GM23248 (cell line): ENCODE measurements at regions not wholly inside any gene's neighbourhood (a gene's known extent, or its start where the extent isn't known, plus 50 kb on each side); places are given as distances from the start of the nearest gene placed in this dataset.

Experiments
- DNase-seq: peaks from one replicate; pipeline ENCODE4 v3.0.0-alpha.2; 2015
- H2AFZ ChIP-seq: fragments of 200-600 bp; sonication (generic); 2 replicates; pipeline ENCODE4 v1.6.1; 2016; ENCODE audit warnings: antibody characterized with exemption
- H3F3A ChIP-seq: fragments of 200-600 bp; sonication (generic); 2 replicates; pipeline ENCODE4 v1.6.1; 2016; ENCODE audit warnings: mild to moderate bottlenecking, antibody characterized with exemption, mixed run types; ENCODE audit not compliant: insufficient read depth
- H3K27ac ChIP-seq: fragments of 200-600 bp; sonication (generic); 2 replicates; pipeline ENCODE4 v1.5.1; 2016; ENCODE audit warnings: mild to moderate bottlenecking
- H3K27me3 ChIP-seq: fragments of 200-600 bp; sonication (generic); replicated peaks from 2 replicates; pipeline ENCODE4 v1.6.1; 2016; ENCODE audit warnings: mild to moderate bottlenecking; ENCODE audit not compliant: insufficient read depth
- H3K36me3 ChIP-seq: fragments of 200-600 bp; sonication (generic); 2 replicates; pipeline ENCODE4 v1.6.1; 2016; ENCODE audit warnings: low read depth, mild to moderate bottlenecking
- H3K4me1 ChIP-seq: fragments of 200-600 bp; sonication (generic); 2 replicates; pipeline ENCODE4 v1.6.1; 2016; ENCODE audit warnings: mild to moderate bottlenecking; ENCODE audit not compliant: insufficient read depth
- H3K4me2 ChIP-seq: fragments of 200-600 bp; sonication (generic); one replicate; pipeline ENCODE4 v1.6.1; 2016; ENCODE audit warnings: mild to moderate bottlenecking; ENCODE audit not compliant: unreplicated experiment
- H3K4me3 ChIP-seq: fragments of 200-600 bp; sonication (generic); 2 replicates; pipeline ENCODE4 v1.5.1; 2016; ENCODE audit warnings: mild to moderate bottlenecking
- H3K79me2 ChIP-seq: fragments of 200-600 bp; sonication (generic); 2 replicates; pipeline ENCODE4 v1.6.1; 2016; ENCODE audit warnings: mild to moderate bottlenecking; ENCODE audit not compliant: insufficient read depth
- H3K9ac ChIP-seq: fragments of 200-600 bp; sonication (generic); 2 replicates; pipeline ENCODE4 v1.6.1; 2016; ENCODE audit warnings: mild to moderate bottlenecking
- H3K9me2 ChIP-seq: fragments of 200-600 bp; sonication (generic); 2 replicates; pipeline ENCODE4 v1.6.1; 2016; ENCODE audit warnings: mixed run types, mild to moderate bottlenecking, moderate library complexity; ENCODE audit not compliant: insufficient read depth
- H3K9me3 ChIP-seq: fragments of 200-600 bp; sonication (generic); one replicate; pipeline ENCODE4 v1.6.1; 2017; ENCODE audit warnings: low read depth
- H4K20me1 ChIP-seq: fragments of 200-600 bp; sonication (generic); 2 replicates; pipeline ENCODE4 v1.6.0; 2016; ENCODE audit not compliant: insufficient read depth
- EZH2 ChIP-seq: fragments of 200-600 bp; sonication (generic); IDR thresholded peaks from 2 replicates; pipeline ENCODE4 v1.6.1; 2018; ENCODE audit warnings: antibody characterized with exemption, mild to moderate bottlenecking; ENCODE audit not compliant: insufficient read depth, poor library complexity, severe bottlenecking
- EZH2phosphoT487 ChIP-seq: fragments of 200-600 bp; sonication (generic); IDR thresholded peaks from 2 replicates; pipeline ENCODE4 v1.6.1; 2018; ENCODE audit warnings: antibody characterized with exemption, moderate library complexity, mild to moderate bottlenecking, low read depth; ENCODE audit not compliant: insufficient read depth
- WGBS, 2 experiments: methylation state at CpG; one replicate each; pipeline ENCODE4 v1.1.6; 2015 to 2017; ENCODE audit warnings: low lambda C conversion rate in 2 of 2, low coverage in 1 of 2; ENCODE audit errors: missing lambda C conversion rate in 2 of 2; 5-methylcytosine and 5-hydroxymethylcytosine counted together
- in situ Hi-C: fragments of 300-500 bp; cut with MboI; formaldehyde crosslinking; loops from 2 replicates; pipeline ENCODE4 v1.15.0; 2020

GRCh38 chr20:23291575-23292240, 58.9 kb upstream of the NXT1 start:
- H3K4me2 ChIP-seq, result no peak overlapping the region
- H3K9me3 ChIP-seq, result no peaks in the 10 kb centered on the region
- TF ChIP-seq EZH2phosphoT487 (no peak), EZH2 (no peak)
- no peak overlapping the region for H2AFZ ChIP-seq
- no peak overlapping the region for H3K4me3 ChIP-seq
- no peaks in the 10 kb centered on the region for H4K20me1 ChIP-seq
- H3K4me1 ChIP-seq, result 0 out of 2 replicates have a peak, but pooled peaks cover 4% of the 10 kb centered on the region
- H3K9me2 ChIP-seq, result no peaks in the 10 kb centered on the region
- WGBS, 2 experiments, result 88 to 89% methylated on average over 14 of the region's 14 CpGs
- H3K27ac ChIP-seq, result no peak overlapping the region
- H3K36me3 ChIP-seq, result no peaks in the 10 kb centered on the region
- in situ Hi-C loops, result no loop called here
- H3K27me3 ChIP-seq, result no peaks in the 10 kb centered on the region; the same call in none of the 2 replicates
- no peak for DNase-seq
- H3F3A ChIP-seq, result no peaks in the 10 kb centered on the region
- no peak overlapping the region for H3K9ac ChIP-seq
- H3K79me2 ChIP-seq, result no peaks in the 10 kb centered on the region

GRCh38 chr20:23290761-23291574, 59.6 kb upstream of the NXT1 start:
- Histone ChIP-seq H3F3A (no peaks in the 10 kb centered on the region), H3K27me3 (no peaks in the 10 kb centered on the region; the same call in none of the 2 replicates), H4K20me1 (no peaks in the 10 kb centered on the region), H3K4me2 (no peak overlapping the region), H3K9ac (no peak overlapping the region), H3K9me2 (no peaks in the 10 kb centered on the region), H3K4me1 (no peaks in the 10 kb centered on the region), H2AFZ (no peak overlapping the region), H3K79me2 (no peaks in the 10 kb centered on the region), H3K36me3 (no peaks in the 10 kb centered on the region), H3K4me3 (no peak overlapping the region), H3K27ac (no peak overlapping the region), H3K9me3 (no peaks in the 10 kb centered on the region)
- no peak for TF ChIP-seq EZH2
- TF ChIP-seq EZH2phosphoT487, result no peak
- no peak for DNase-seq
- WGBS, 2 experiments, result 71 to 75% methylated on average over 11 of the region's 11 CpGs
- in situ Hi-C loops, result no loop called here

DNA sequence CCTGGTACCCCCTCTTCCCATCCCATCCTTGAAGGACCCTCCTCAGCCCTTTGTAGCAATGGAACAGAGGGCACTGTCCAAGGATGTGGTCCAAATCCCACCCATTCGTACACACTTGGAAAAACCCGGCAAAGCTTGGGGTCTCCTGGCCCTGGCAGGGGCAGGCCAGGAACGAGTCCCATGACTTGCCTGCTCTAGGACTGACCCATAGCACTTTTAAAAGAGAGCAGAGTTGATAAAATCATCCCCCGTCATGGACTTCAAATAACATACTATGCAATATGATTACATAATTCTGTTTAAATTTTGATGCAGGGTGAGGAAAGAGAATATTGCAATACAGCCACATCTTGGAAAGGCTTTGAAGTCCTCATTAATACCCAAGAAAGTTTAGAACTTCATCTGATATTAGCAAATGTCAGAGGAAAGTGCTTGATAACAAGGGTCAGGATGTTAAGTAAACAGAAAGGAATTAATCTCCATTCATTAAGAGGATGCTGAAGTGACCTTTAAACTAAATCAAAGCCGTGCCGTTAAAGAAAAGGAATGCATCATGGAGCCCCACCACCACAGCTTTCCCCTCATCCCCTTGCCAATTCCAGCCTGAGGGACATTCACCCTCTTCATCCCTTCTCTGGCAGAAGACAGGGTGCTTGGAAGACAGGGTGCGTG, 60.7 kb upstream of the NXT1 start:
- Histone ChIP-seq H3K27me3 (no peaks in the 10 kb centered on the region; the same call in none of the 2 replicates), H3K9me2 (no peaks in the 10 kb centered on the region), H3K79me2 (no peaks in the 10 kb centered on the region), H3K9me3 (no peaks in the 10 kb centered on the region), H3K36me3 (no peaks in the 10 kb centered on the region), H4K20me1 (no peaks in the 10 kb centered on the region), H3K9ac (no peak overlapping the region), H3K4me1 (no peaks in the 10 kb centered on the region), H3K4me3 (no peak overlapping the region), H3K4me2 (no peak overlapping the region), H3F3A (no peaks in the 10 kb centered on the region), H3K27ac (no peak overlapping the region), H2AFZ (no peak overlapping the region)
- in situ Hi-C loops, result no loop called here
- no peak for DNase-seq
- 58 to 68% methylated on average over 7 of the region's 7 CpGs for WGBS, 2 experiments
- no peak for TF ChIP-seq EZH2
- TF ChIP-seq EZH2phosphoT487, result no peak

GRCh38 chr20:23289249-23289648, 61.3 kb upstream of the NXT1 start:
- Histone ChIP-seq H2AFZ (no peak overlapping the region), H3K27me3 (no peaks in the 10 kb centered on the region; the same call in none of the 2 replicates), H4K20me1 (no peaks in the 10 kb centered on the region), H3K4me2 (no peak overlapping the region), H3K4me3 (no peak overlapping the region), H3K9me3 (no peaks in the 10 kb centered on the region), H3K27ac (no peak overlapping the region), H3K36me3 (no peaks in the 10 kb centered on the region), H3K9me2 (no peaks in the 10 kb centered on the region), H3K79me2 (no peaks in the 10 kb centered on the region), H3K9ac (no peak overlapping the region), H3K4me1 (no peaks in the 10 kb centered on the region), H3F3A (no peaks in the 10 kb centered on the region)
- no peak for TF ChIP-seq EZH2phosphoT487
- no peak for TF ChIP-seq EZH2
- no peak for DNase-seq
- 56 to 59% methylated on average over 6 to 7 of the region's 7 CpGs for WGBS, 2 experiments
- in situ Hi-C loops, result no loop called here
